DMS 273 (cell line): ENCODE measurements at regions not wholly inside any gene's neighbourhood (a gene's known extent, or its start where the extent isn't known, plus 50 kb on each side); places are given as distances from the start of the nearest gene placed in this dataset.

Experiments
- DNase-seq: peaks from one replicate; lab custom pipeline; 2025; ENCODE audit not compliant: unreplicated experiment; lab: John Stamatoyannopoulos, UW

GRCh38 chr13:107586216-107586615 is 629.1 kb downstream of the LIG4 start:
- DNase-seq: peak; percentile 0

GRCh38 chr13:107585469-107586180 is 629.7 kb downstream of the LIG4 start:
- DNase-seq: peak; percentile 49

GRCh38 chr13:107582171-107582570 is 633.2 kb downstream of the LIG4 start:
- DNase-seq: no peak

- no peak for DNase-seq
Observed at GRCh38 chr13:107580741-107581412, 634.5 kb downstream of the LIG4 start.

GRCh38 chr13:107576430-107576829 is 638.9 kb downstream of the LIG4 start:
- no peak for DNase-seq

GRCh38 chr13:107574517-107575210 is 640.7 kb downstream of the LIG4 start:
- no peak for DNase-seq

- no peak for DNase-seq
Observed at GRCh38 chr13:107573184-107573583, 642.2 kb downstream of the LIG4 start.

- DNase-seq: no peak
Observed at GRCh38 chr13:107572156-107572555, 643.2 kb downstream of the LIG4 start.

- DNase-seq: no peak
Observed at GRCh38 chr13:107568181-107568580, 647.2 kb downstream of the LIG4 start.

- DNase-seq: no peak
Observed at GRCh38 chr13:107563099-107563925, 652.0 kb downstream of the LIG4 start.

GRCh38 chr13:107562203-107562602 is 653.1 kb downstream of the LIG4 start:
- no peak for DNase-seq

- DNase-seq: no peak
Observed at GRCh38 chr13:107554460-107554859, 660.9 kb downstream of the LIG4 start.

- DNase-seq: no peak
Observed at GRCh38 chr13:107553838-107554237, 661.5 kb downstream of the LIG4 start.

- no peak for DNase-seq
Observed at GRCh38 chr13:107551521-107551920, 663.8 kb downstream of the LIG4 start.

GRCh38 chr13:107548338-107548737 is 667.0 kb downstream of the LIG4 start:
- DNase-seq: no peak

- no peak for DNase-seq
Observed at GRCh38 chr13:107545946-107546502, 669.3 kb downstream of the LIG4 start.

GRCh38 chr13:107534548-107534947 is 680.8 kb downstream of the LIG4 start:
- no peak for DNase-seq

GRCh38 chr13:107531816-107532215 is 683.5 kb downstream of the LIG4 start:
- DNase-seq: no peak

- no peak for DNase-seq
Observed at GRCh38 chr13:107531180-107531579, 684.2 kb downstream of the LIG4 start.

GRCh38 chr13:107529035-107529434 is 686.3 kb downstream of the LIG4 start:
- no peak for DNase-seq

GRCh38 chr13:107518780-107519179 is 696.6 kb downstream of the LIG4 start:
- DNase-seq: no peak
